Smooth muscle cell (in vitro differentiated cells): ENCODE measurements at regions not wholly inside any gene's neighbourhood (a gene's known extent, or its start where the extent isn't known, plus 50 kb on each side); places are given as distances from the start of the nearest gene placed in this dataset.

Experiments used
- DNase-seq: peaks from one replicate; lab custom pipeline; 2025; ENCODE audit not compliant: unreplicated experiment; lab: John Stamatoyannopoulos, UW
- H2AFZ ChIP-seq: fragments of 200-600 bp; sonication (generic); 2 replicates; pipeline ENCODE4 v1.6.0; 2016; ENCODE audit warnings: antibody characterized with exemption, low read depth, mild to moderate bottlenecking
- H3F3A ChIP-seq: fragments of 200-600 bp; sonication (generic); 2 replicates; pipeline ENCODE4 v1.6.0; 2017; ENCODE audit warnings: antibody characterized with exemption, low read depth
- H3K27ac ChIP-seq: fragments of 200-600 bp; sonication (generic); 2 replicates; pipeline ENCODE4 v1.5.1; 2016; ENCODE audit warnings: low read depth, mild to moderate bottlenecking
- H3K27me3 ChIP-seq: fragments of 200-600 bp; sonication (generic); 2 replicates; pipeline ENCODE4 v1.6.1; 2016; ENCODE audit warnings: low read depth, mild to moderate bottlenecking
- H3K36me3 ChIP-seq: fragments of 200-600 bp; sonication (generic); 2 replicates; pipeline ENCODE4 v1.5.1; 2016; ENCODE audit warnings: low read depth
- H3K4me1 ChIP-seq: fragments of 200-600 bp; sonication (generic); 2 replicates; pipeline ENCODE4 v1.5.1; 2016; ENCODE audit warnings: low read depth
- H3K4me2 ChIP-seq: fragments of 200-600 bp; sonication (generic); 2 replicates; pipeline ENCODE4 v1.6.0; 2016; ENCODE audit warnings: mild to moderate bottlenecking
- H3K4me3 ChIP-seq: fragments of 200-600 bp; sonication (generic); 2 replicates; pipeline ENCODE4 v1.5.1; 2016; ENCODE audit warnings: mild to moderate bottlenecking
- H3K79me2 ChIP-seq: fragments of 200-600 bp; sonication (generic); 2 replicates; pipeline ENCODE4 v1.6.0; 2016; ENCODE audit warnings: low read depth, mild to moderate bottlenecking
- H3K9ac ChIP-seq: fragments of 200-600 bp; sonication (generic); 2 replicates; pipeline ENCODE4 v1.6.0; 2016; ENCODE audit warnings: low read depth
- H3K9me3 ChIP-seq: fragments of 200-600 bp; sonication (generic); replicated peaks from 2 replicates; pipeline ENCODE4 v1.5.1; 2016; ENCODE audit warnings: low read depth
- H4K20me1 ChIP-seq: fragments of 200-600 bp; sonication (generic); 2 replicates; pipeline ENCODE4 v1.6.0; 2016; ENCODE audit warnings: low read depth
- CTCF ChIP-seq: fragments of 200-600 bp; sonication (generic); IDR thresholded peaks from 2 replicates; pipeline ENCODE4 v1.5.1; 2017; ENCODE audit warnings: borderline replicate concordance, mild to moderate bottlenecking, antibody characterized with exemption; ENCODE audit not compliant: insufficient read depth, poor library complexity, severe bottlenecking
- WGBS: methylation state at CpG from one replicate; pipeline ENCODE4 v1.1.7; 2016; ENCODE audit warnings: low lambda C conversion rate; 5-methylcytosine and 5-hydroxymethylcytosine counted together

- H3K9ac ChIP-seq, result no peak overlapping the region
- 94% methylated on average over 2 of the region's 2 CpGs for WGBS
- H4K20me1 ChIP-seq, result no peaks in the 10 kb centered on the region
- DNase-seq, result no peak
- no peaks in the 10 kb centered on the region for H3K79me2 ChIP-seq
- H3K36me3 ChIP-seq, result no peaks in the 10 kb centered on the region
- no peak overlapping the region for H3K4me3 ChIP-seq
- H3K9me3 ChIP-seq, result no peaks in the 10 kb centered on the region
- no peak for TF ChIP-seq CTCF
- H3K4me2 ChIP-seq, result no peak overlapping the region
- H3K4me1 ChIP-seq, result no peaks in the 10 kb centered on the region
- no peaks in the 10 kb centered on the region for H3K27me3 ChIP-seq
- H2AFZ ChIP-seq, result no peak overlapping the region
- no peaks in the 10 kb centered on the region for H3F3A ChIP-seq
- no peak overlapping the region for H3K27ac ChIP-seq
Measured at GRCh38 chr5:104023739-104024138, 461.1 kb upstream of the NUDT12 start.

GRCh38 chr5:104019956-104020355 is 457.4 kb upstream of the NUDT12 start:
- H3K4me3 ChIP-seq, result no peak overlapping the region
- WGBS, result 93% methylated on average over 2 of the region's 2 CpGs

GRCh38 chr5:104018299-104018698 is 455.7 kb upstream of the NUDT12 start:
- H3K4me3 ChIP-seq, result no peak overlapping the region
- no peaks in the 10 kb centered on the region for H3K27me3 ChIP-seq
- H2AFZ ChIP-seq, result no peak overlapping the region
- no peaks in the 10 kb centered on the region for H3K79me2 ChIP-seq
- no peaks in the 10 kb centered on the region for H3K36me3 ChIP-seq
- H3K9me3 ChIP-seq, result no peaks in the 10 kb centered on the region
- no peaks in the 10 kb centered on the region for H4K20me1 ChIP-seq
- no peaks in the 10 kb centered on the region for H3K4me1 ChIP-seq
- no peak overlapping the region for H3K4me2 ChIP-seq
- no peak for DNase-seq
- no peak for TF ChIP-seq CTCF
- H3F3A ChIP-seq, result no peaks in the 10 kb centered on the region
- no peak overlapping the region for H3K27ac ChIP-seq
- H3K9ac ChIP-seq, result no peak overlapping the region

More at GRCh38 chr5:104019956-104020355, 457.4 kb upstream of the NUDT12 start:
- Histone ChIP-seq H3K4me1 (no peaks in the 10 kb centered on the region), H3K4me2 (no peak overlapping the region), H4K20me1 (no peaks in the 10 kb centered on the region), H3K36me3 (no peaks in the 10 kb centered on the region), H3K27ac (no peak overlapping the region), H3K79me2 (no peaks in the 10 kb centered on the region), H3K9me3 (no peaks in the 10 kb centered on the region), H2AFZ (no peak overlapping the region), H3K27me3 (no peaks in the 10 kb centered on the region), H3K9ac (no peak overlapping the region), H3F3A (no peaks in the 10 kb centered on the region)
- no peak for TF ChIP-seq CTCF
- no peak for DNase-seq

- 88% methylated on average over 3 of the region's 3 CpGs for WGBS
- no peaks in the 10 kb centered on the region for H4K20me1 ChIP-seq
- TF ChIP-seq CTCF, result no peak
- DNase-seq, result no peak
- H3K9ac ChIP-seq, result no peak overlapping the region
- H3K9me3 ChIP-seq, result no peaks in the 10 kb centered on the region
- H3K4me3 ChIP-seq, result no peak overlapping the region
- H3K36me3 ChIP-seq, result no peaks in the 10 kb centered on the region
- H3K4me1 ChIP-seq, result no peaks in the 10 kb centered on the region
- H3F3A ChIP-seq, result no peaks in the 10 kb centered on the region
- no peaks in the 10 kb centered on the region for H3K27me3 ChIP-seq
- no peaks in the 10 kb centered on the region for H3K79me2 ChIP-seq
- H3K27ac ChIP-seq, result no peak overlapping the region
- no peak overlapping the region for H2AFZ ChIP-seq
- H3K4me2 ChIP-seq, result no peak overlapping the region
Measured at GRCh38 chr5:104016646-104017045, 454.1 kb upstream of the NUDT12 start.
